Stomach (tissue), 8 donors: ENCODE measurements at regions not wholly inside any gene's neighbourhood (a gene's known extent, or its start where the extent isn't known, plus 50 kb on each side); places are given as distances from the start of the nearest gene placed in this dataset.

Source experiments
- DNase-seq, 2 donors: peaks; one replicate each; pipeline versions ENCODE4 v3.0.0 to v3.0.0-alpha.2; 2013 to 2019
- H3K27ac ChIP-seq, 5 donors: fragments of 200-600 bp in 4 of 5; sonication (generic) in 4 of 5; one replicate each; pipeline ENCODE4 v1.5.1; 2013 to 2019; ENCODE audit warnings: mild to moderate bottlenecking in 1 of 5, moderate library complexity in 1 of 5
- H3K27me3 ChIP-seq, 3 donors: fragments of 200-600 bp; sonication (generic); one replicate each; pipeline ENCODE4 v1.5.1; 2017 to 2019; ENCODE audit warnings: mixed run types in 1 of 3
- H3K36me3 ChIP-seq, 4 donors: fragments of 200-600 bp; sonication (generic); 1 replicate in 3 of 4; 2 replicates in 1 of 4; pipeline ENCODE4 v1.5.1; 2016 to 2019
- H3K4me1 ChIP-seq, 4 donors: fragments of 200-600 bp; sonication (generic); one replicate each; pipeline ENCODE4 v1.5.1; 2016 to 2019
- H3K4me3 ChIP-seq, 4 donors: fragments of 200-600 bp; sonication (generic) in 3 of 4; one replicate each; pipeline ENCODE4 v1.5.1; 2016 to 2019; ENCODE audit warnings: mild to moderate bottlenecking in 1 of 4
- H3K9me3 ChIP-seq, 4 donors: fragments of 200-600 bp; sonication (generic); one replicate each; pipeline ENCODE4 v1.5.1; 2016 to 2019
- CTCF ChIP-seq, 7 experiments: fragments of 450-650 bp in 4 of 7; fragments of 200-600 bp in 3 of 7; sonication (generic) in 3 of 7; IDR thresholded peaks; one replicate each; pipeline ENCODE4 v1.5.1; 2016 to 2019; ENCODE audit warnings: antibody characterized with exemption in 7 of 7, control low read depth in 2 of 7, mild to moderate bottlenecking in 1 of 7
- EP300 ChIP-seq: sonication (generic); formaldehyde crosslinking; IDR thresholded peaks from one replicate; pipeline ENCODE4 v1.6.1; 2017; ENCODE audit warnings: antibody characterized with exemption
- POLR2A ChIP-seq, 4 donors: fragments of 450-650 bp; IDR thresholded peaks; one replicate each; pipeline ENCODE4 v1.6.1; 2016; ENCODE audit warnings: antibody characterized with exemption in 4 of 4, control low read depth in 2 of 4, mild to moderate bottlenecking in 1 of 4, moderate library complexity in 1 of 4
- POLR2AphosphoS5 ChIP-seq, 3 donors: sonication (generic); formaldehyde crosslinking; IDR thresholded peaks; one replicate each; pipeline ENCODE4 v1.6.1; 2016; ENCODE audit warnings: antibody characterized with exemption in 3 of 3
- WGBS, 5 donors: extraction: QIAGEN DNeasy Blood & Tissue Kit in 3 of 5; methylation state at CpG; one replicate each; pipeline versions ENCODE4 v1.1.5 to v1.1.7; 2013 to 2018; 5-methylcytosine and 5-hydroxymethylcytosine counted together
- intact Hi-C: fragments of 100-400 bp; cut with DNase I; formaldehyde crosslinking; loops from one replicate; pipeline ENCODE4 v1.15.1; 2023; ENCODE audit warnings: low total_unique reads
- donor health status: healthy with polysubstance abuse.
- donor health status: Bipolar disorder and iron deficiency.
- donor health status: healthy.

GRCh38 chr15:101541501-101542292 is 52.2 kb upstream of the PCSK6 start:
- Histone ChIP-seq H3K27me3 (peaks cover 0 to 26% (median 0%) of the 10 kb centered on the region in 3 donors), H3K36me3 (no peaks in the 10 kb centered on the region), H3K4me3 (no peak overlapping the region), H3K9me3 (peaks cover 0 to 6% (median 0%) of the 10 kb centered on the region in 4 donors), H3K4me1 (peaks cover 0 to 6% (median 0%) of the 10 kb centered on the region in 4 donors), H3K27ac (no peak overlapping the region)
- TF ChIP-seq POLR2AphosphoS5 (IDR thresholded peaks at IDR 0.05) (no peak), EP300 (no peak), CTCF (IDR thresholded peaks at IDR 0.05) (no peak), POLR2A (IDR thresholded peaks at IDR 0.05) (no peak)
- intact Hi-C loops, result no loop called here
- WGBS, 5 donors, result 92 to 96% (median 92%) methylated on average over 14 of the region's 14 CpGs
- DNase-seq, result no peak

- Histone ChIP-seq H3K27me3 (peaks cover 0 to 15% (median 0%) of the 10 kb centered on the region in 3 donors), H3K9me3 (peaks cover 0 to 6% (median 0%) of the 10 kb centered on the region in 4 donors), H3K4me1 (peaks cover 0 to 6% (median 0%) of the 10 kb centered on the region in 4 donors), H3K4me3 (no peak overlapping the region), H3K27ac (no peak overlapping the region), H3K36me3 (no peaks in the 10 kb centered on the region)
- intact Hi-C loops, result no loop called here
- TF ChIP-seq CTCF (IDR thresholded peaks at IDR 0.05) (no peak), EP300 (no peak), POLR2AphosphoS5 (IDR thresholded peaks at IDR 0.05) (no peak), POLR2A (IDR thresholded peaks at IDR 0.05) (no peak)
- DNase-seq, result no peak
- 64 to 76% (median 70%) methylated on average over 7 to 10 of the region's 10 CpGs for WGBS, 5 donors
These were observed 51.2 kb upstream of the PCSK6 start for GRCh38 chr15:101540480-101541239.

- Histone ChIP-seq H3K4me1 (peaks cover 0 to 6% (median 0%) of the 10 kb centered on the region in 4 donors), H3K4me3 (no peak overlapping the region), H3K36me3 (no peaks in the 10 kb centered on the region), H3K9me3 (peaks cover 0 to 6% (median 0%) of the 10 kb centered on the region in 4 donors), H3K27ac (no peak overlapping the region), H3K27me3 (peaks cover 0 to 10% (median 0%) of the 10 kb centered on the region in 3 donors)
- intact Hi-C loops, result no loop called here
- WGBS, 5 donors, result 84 to 88% (median 86%) methylated on average over 7 of the region's 7 CpGs
- TF ChIP-seq POLR2AphosphoS5 (IDR thresholded peaks at IDR 0.05) (no peak), POLR2A (IDR thresholded peaks at IDR 0.05) (no peak), CTCF (IDR thresholded peaks at IDR 0.05) (no peak), EP300 (no peak)
- no peak for DNase-seq
These were observed 50.4 kb upstream of the PCSK6 start for GRCh38 chr15:101539930-101540329.

DNA sequence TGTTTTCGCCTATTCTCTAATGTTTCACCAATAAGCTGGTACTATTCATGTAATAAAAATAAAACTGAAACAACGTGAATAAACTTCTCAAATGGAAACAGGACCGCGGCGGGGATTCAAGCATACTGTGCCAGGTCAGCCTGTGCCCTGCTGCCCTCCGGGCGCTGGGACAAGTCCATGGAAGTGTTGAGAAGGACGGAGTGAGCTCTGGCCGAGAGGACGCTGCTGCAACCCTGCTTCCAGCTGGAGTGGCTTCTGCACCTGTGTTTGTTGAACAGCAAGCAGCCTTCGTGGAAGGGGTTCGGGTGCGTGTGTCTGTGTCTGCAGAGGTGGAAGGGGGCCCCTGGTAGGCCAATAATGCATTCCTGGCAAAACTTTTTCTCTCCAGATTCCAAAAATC is 50.0 kb upstream of the PCSK6 start:
- H3K4me1 ChIP-seq, result peaks cover 0 to 6% (median 0%) of the 10 kb centered on the region in 4 donors
- DNase-seq, result no peak
- no peaks in the 10 kb centered on the region for H3K36me3 ChIP-seq
- no peak overlapping the region for H3K4me3 ChIP-seq
- intact Hi-C loops, result no loop called here
- TF ChIP-seq POLR2A (IDR thresholded peaks at IDR 0.05) (no peak), POLR2AphosphoS5 (IDR thresholded peaks at IDR 0.05) (no peak), EP300 (no peak), CTCF (IDR thresholded peaks at IDR 0.05) (no peak)
- H3K27ac ChIP-seq, result no peak overlapping the region
- 84 to 91% (median 88%) methylated on average over 13 of the region's 13 CpGs for WGBS, 5 donors
- H3K9me3 ChIP-seq, result peaks cover 0 to 6% (median 0%) of the 10 kb centered on the region in 4 donors
- peaks cover 0 to 6% (median 0%) of the 10 kb centered on the region in 3 donors for H3K27me3 ChIP-seq
